ENCODE measurements at regions not wholly inside any gene's neighbourhood (a gene's known extent, or its start where the extent isn't known, plus 50 kb on each side); places are given as distances from the start of the nearest gene placed in this dataset.
"Not testable (repeated sequence)": the region's sequence is repeated elsewhere in the genome, so short reads cannot be mapped to it uniquely, and the experiment has no call there.

- no peak for DNase-seq
Measured at GRCh38 chr3:152771120-152771519, 63.8 kb upstream of the P2RY1 start.

GRCh38 chr3:152772674-152773225 is 62.2 kb upstream of the P2RY1 start:
- Histone ChIP-seq H3K4me1 (ENCODE audit: insufficient read depth, low read length) (no peaks in the 10 kb centered on the region), H3K79me2 (ENCODE audit: insufficient read depth, low read length) (no peaks in the 10 kb centered on the region), H2AFZ (ENCODE audit: low read depth, low read length) (no peak overlapping the region), H3K36me3 (ENCODE audit: insufficient read depth, low read length) (no peaks in the 10 kb centered on the region), H3K27me3 (ENCODE audit: insufficient read depth, low read length, poor library complexity) (no peaks in the 10 kb centered on the region), H3K4me2 (ENCODE audit: insufficient read depth, low read length) (no peak overlapping the region), H3K9me3 (ENCODE audit: insufficient read depth, low read length, severe bottlenecking) (no peaks in the 10 kb centered on the region), H3K9ac (ENCODE audit: low read depth, low read length) (no peak overlapping the region), H4K20me1 (ENCODE audit: insufficient read depth, low read length) (no peaks in the 10 kb centered on the region), H3K4me3 (ENCODE audit: low read depth in 1 of 2, low read length in 2 of 2) (no peak overlapping the region), H3K27ac (ENCODE audit: low read length) (no peak overlapping the region)
- no peak for ATAC-seq (ENCODE audit: insufficient read depth, low read depth)
- DNase-seq = no peak
- TF ChIP-seq CTCF (IDR thresholded peaks at IDR 0.05; ENCODE audit: borderline replicate concordance, extremely low read depth, low read length, poor library complexity, severe bottlenecking) (no peak), EZH2 (IDR thresholded peaks at IDR 0.05; ENCODE audit: borderline replicate concordance, low read depth, low read length, severe bottlenecking) (no peak)

More at GRCh38 chr3:152771120-152771519, 63.8 kb upstream of the P2RY1 start:
- Histone ChIP-seq H3K9me3 (ENCODE audit: insufficient read depth, low read length, severe bottlenecking) (no peaks in the 10 kb centered on the region), H4K20me1 (ENCODE audit: insufficient read depth, low read length) (no peaks in the 10 kb centered on the region), H3K36me3 (ENCODE audit: insufficient read depth, low read length) (no peaks in the 10 kb centered on the region), H3K27ac (ENCODE audit: low read length) (no peak overlapping the region), H3K4me1 (ENCODE audit: insufficient read depth, low read length) (no peaks in the 10 kb centered on the region), H3K9ac (ENCODE audit: low read depth, low read length) (no peak overlapping the region), H3K79me2 (ENCODE audit: insufficient read depth, low read length) (no peaks in the 10 kb centered on the region), H3K27me3 (ENCODE audit: insufficient read depth, low read length, poor library complexity) (no peaks in the 10 kb centered on the region), H2AFZ (ENCODE audit: low read depth, low read length) (no peak overlapping the region), H3K4me3 (ENCODE audit: low read depth in 1 of 2, low read length in 2 of 2) (no peak overlapping the region), H3K4me2 (ENCODE audit: insufficient read depth, low read length) (no peak overlapping the region)
- TF ChIP-seq EZH2 (IDR thresholded peaks at IDR 0.05; ENCODE audit: borderline replicate concordance, low read depth, low read length, severe bottlenecking) = no peak
- no peak for TF ChIP-seq CTCF (IDR thresholded peaks at IDR 0.05; ENCODE audit: borderline replicate concordance, extremely low read depth, low read length, poor library complexity, severe bottlenecking)
- ATAC-seq (ENCODE audit: insufficient read depth, low read depth) = no peak

- Histone ChIP-seq H3K9ac (ENCODE audit: low read depth, low read length) (no peak overlapping the region), H3K4me1 (ENCODE audit: insufficient read depth, low read length) (no peaks in the 10 kb centered on the region), H3K4me2 (ENCODE audit: insufficient read depth, low read length) (no peak overlapping the region), H3K27ac (ENCODE audit: low read length) (no peak overlapping the region), H3K9me3 (ENCODE audit: insufficient read depth, low read length, severe bottlenecking) (no peaks in the 10 kb centered on the region), H3K79me2 (ENCODE audit: insufficient read depth, low read length) (no peaks in the 10 kb centered on the region), H4K20me1 (ENCODE audit: insufficient read depth, low read length) (no peaks in the 10 kb centered on the region), H3K27me3 (ENCODE audit: insufficient read depth, low read length, poor library complexity) (no peaks in the 10 kb centered on the region), H2AFZ (ENCODE audit: low read depth, low read length) (no peak overlapping the region), H3K36me3 (ENCODE audit: insufficient read depth, low read length) (no peaks in the 10 kb centered on the region), H3K4me3 (ENCODE audit: low read depth in 1 of 2, low read length in 2 of 2) (no peak overlapping the region)
- ATAC-seq (ENCODE audit: insufficient read depth, low read depth) (no peak), DNase-seq (no peak)
- TF ChIP-seq CTCF (IDR thresholded peaks at IDR 0.05; ENCODE audit: borderline replicate concordance, extremely low read depth, low read length, poor library complexity, severe bottlenecking) (no peak), EZH2 (IDR thresholded peaks at IDR 0.05; ENCODE audit: borderline replicate concordance, low read depth, low read length, severe bottlenecking) (no peak)
Measured at GRCh38 chr3:152773633-152774032, 61.3 kb upstream of the P2RY1 start.

- H3K27ac ChIP-seq (ENCODE audit: low read length); H3K9me3 ChIP-seq (ENCODE audit: insufficient read depth, low read length, severe bottlenecking); ATAC-seq (ENCODE audit: insufficient read depth, low read depth); H3K36me3 ChIP-seq (ENCODE audit: insufficient read depth, low read length); DNase-seq; H2AFZ ChIP-seq (ENCODE audit: low read depth, low read length); H3K4me2 ChIP-seq (ENCODE audit: insufficient read depth, low read length); H3K4me3 ChIP-seq (ENCODE audit: low read depth in 1 of 2, low read length in 2 of 2); H3K27me3 ChIP-seq (ENCODE audit: insufficient read depth, low read length, poor library complexity); H4K20me1 ChIP-seq (ENCODE audit: insufficient read depth, low read length); H3K4me1 ChIP-seq (ENCODE audit: insufficient read depth, low read length); H3K79me2 ChIP-seq (ENCODE audit: insufficient read depth, low read length); H3K9ac ChIP-seq (ENCODE audit: low read depth, low read length): not testable (repeated sequence)
Measured at GRCh38 chr3:152774230-152774629, 60.7 kb upstream of the P2RY1 start.

Measured in DND-41 (cell line).